ENCODE measurements at regions not wholly inside any gene's neighbourhood (a gene's known extent, or its start where the extent isn't known, plus 50 kb on each side); places are given as distances from the start of the nearest gene placed in this dataset.

DNA sequence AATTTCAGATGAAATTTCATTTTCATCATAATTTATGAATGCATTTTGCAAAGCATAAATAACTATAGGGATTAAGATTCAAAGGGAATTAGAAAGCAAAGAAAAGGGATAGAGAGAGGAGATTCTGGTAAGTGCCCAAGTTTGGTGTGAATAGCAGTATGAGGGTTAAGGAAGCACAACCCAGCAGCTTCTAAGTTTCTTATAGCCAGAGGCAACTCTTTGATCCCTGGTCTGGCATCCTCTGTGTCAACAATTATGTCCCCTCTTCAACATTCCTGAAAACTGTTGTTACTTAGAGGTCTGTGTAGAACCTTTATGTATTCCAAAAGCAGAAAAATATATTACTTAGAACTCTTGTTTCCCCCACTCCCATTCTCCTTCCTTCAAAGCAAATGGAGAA, 171.6 kb upstream of the SATB2 start:
- TF ChIP-seq, protein P1, sequence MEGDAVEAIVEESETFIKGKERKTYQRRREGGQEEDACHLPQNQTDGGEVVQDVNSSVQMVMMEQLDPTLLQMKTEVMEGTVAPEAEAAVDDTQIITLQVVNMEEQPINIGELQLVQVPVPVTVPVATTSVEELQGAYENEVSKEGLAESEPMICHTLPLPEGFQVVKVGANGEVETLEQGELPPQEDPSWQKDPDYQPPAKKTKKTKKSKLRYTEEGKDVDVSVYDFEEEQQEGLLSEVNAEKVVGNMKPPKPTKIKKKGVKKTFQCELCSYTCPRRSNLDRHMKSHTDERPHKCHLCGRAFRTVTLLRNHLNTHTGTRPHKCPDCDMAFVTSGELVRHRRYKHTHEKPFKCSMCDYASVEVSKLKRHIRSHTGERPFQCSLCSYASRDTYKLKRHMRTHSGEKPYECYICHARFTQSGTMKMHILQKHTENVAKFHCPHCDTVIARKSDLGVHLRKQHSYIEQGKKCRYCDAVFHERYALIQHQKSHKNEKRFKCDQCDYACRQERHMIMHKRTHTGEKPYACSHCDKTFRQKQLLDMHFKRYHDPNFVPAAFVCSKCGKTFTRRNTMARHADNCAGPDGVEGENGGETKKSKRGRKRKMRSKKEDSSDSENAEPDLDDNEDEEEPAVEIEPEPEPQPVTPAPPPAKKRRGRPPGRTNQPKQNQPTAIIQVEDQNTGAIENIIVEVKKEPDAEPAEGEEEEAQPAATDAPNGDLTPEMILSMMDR (IDR thresholded peaks at IDR 0.05), result no peak
- no peak for TF ChIP-seq CHD2 (IDR thresholded peaks at IDR 0.05; ENCODE audit: low read length, partially characterized antibody)
- TF ChIP-seq NRF1 (IDR thresholded peaks at IDR 0.05; ENCODE audit: low read depth, low read length), result no peak
- no peak for TF ChIP-seq FOSL2 (IDR thresholded peaks at IDR 0.05; ENCODE audit: borderline replicate concordance, low read depth)
- TF ChIP-seq, protein P2, sequence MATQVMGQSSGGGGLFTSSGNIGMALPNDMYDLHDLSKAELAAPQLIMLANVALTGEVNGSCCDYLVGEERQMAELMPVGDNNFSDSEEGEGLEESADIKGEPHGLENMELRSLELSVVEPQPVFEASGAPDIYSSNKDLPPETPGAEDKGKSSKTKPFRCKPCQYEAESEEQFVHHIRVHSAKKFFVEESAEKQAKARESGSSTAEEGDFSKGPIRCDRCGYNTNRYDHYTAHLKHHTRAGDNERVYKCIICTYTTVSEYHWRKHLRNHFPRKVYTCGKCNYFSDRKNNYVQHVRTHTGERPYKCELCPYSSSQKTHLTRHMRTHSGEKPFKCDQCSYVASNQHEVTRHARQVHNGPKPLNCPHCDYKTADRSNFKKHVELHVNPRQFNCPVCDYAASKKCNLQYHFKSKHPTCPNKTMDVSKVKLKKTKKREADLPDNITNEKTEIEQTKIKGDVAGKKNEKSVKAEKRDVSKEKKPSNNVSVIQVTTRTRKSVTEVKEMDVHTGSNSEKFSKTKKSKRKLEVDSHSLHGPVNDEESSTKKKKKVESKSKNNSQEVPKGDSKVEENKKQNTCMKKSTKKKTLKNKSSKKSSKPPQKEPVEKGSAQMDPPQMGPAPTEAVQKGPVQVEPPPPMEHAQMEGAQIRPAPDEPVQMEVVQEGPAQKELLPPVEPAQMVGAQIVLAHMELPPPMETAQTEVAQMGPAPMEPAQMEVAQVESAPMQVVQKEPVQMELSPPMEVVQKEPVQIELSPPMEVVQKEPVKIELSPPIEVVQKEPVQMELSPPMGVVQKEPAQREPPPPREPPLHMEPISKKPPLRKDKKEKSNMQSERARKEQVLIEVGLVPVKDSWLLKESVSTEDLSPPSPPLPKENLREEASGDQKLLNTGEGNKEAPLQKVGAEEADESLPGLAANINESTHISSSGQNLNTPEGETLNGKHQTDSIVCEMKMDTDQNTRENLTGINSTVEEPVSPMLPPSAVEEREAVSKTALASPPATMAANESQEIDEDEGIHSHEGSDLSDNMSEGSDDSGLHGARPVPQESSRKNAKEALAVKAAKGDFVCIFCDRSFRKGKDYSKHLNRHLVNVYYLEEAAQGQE (IDR thresholded peaks at IDR 0.05; ENCODE audit: low read depth, low read length), result no peak
- TF ChIP-seq, protein P3, sequence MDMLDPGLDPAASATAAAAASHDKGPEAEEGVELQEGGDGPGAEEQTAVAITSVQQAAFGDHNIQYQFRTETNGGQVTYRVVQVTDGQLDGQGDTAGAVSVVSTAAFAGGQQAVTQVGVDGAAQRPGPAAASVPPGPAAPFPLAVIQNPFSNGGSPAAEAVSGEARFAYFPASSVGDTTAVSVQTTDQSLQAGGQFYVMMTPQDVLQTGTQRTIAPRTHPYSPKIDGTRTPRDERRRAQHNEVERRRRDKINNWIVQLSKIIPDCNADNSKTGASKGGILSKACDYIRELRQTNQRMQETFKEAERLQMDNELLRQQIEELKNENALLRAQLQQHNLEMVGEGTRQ (IDR thresholded peaks at IDR 0.05; ENCODE audit: borderline replicate concordance, low read depth, low read length), result no peak
- no peak for TF ChIP-seq GATA2 (CRISPR knock-in tag; IDR thresholded peaks at IDR 0.05)
- no peak for TF ChIP-seq EZH2phosphoT487 (IDR thresholded peaks at IDR 0.05; ENCODE audit: borderline replicate concordance, low read depth)
- TF ChIP-seq GABPA (IDR thresholded peaks at IDR 0.05; ENCODE audit: low read depth), result no peak
- no peak for TF ChIP-seq RAD21 (IDR thresholded peaks at IDR 0.05; ENCODE audit: low read length)
- TF ChIP-seq, protein P4, sequence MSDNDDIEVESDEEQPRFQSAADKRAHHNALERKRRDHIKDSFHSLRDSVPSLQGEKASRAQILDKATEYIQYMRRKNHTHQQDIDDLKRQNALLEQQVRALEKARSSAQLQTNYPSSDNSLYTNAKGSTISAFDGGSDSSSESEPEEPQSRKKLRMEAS (IDR thresholded peaks at IDR 0.05; ENCODE audit: low read depth), result no peak
- TF ChIP-seq, protein P5, sequence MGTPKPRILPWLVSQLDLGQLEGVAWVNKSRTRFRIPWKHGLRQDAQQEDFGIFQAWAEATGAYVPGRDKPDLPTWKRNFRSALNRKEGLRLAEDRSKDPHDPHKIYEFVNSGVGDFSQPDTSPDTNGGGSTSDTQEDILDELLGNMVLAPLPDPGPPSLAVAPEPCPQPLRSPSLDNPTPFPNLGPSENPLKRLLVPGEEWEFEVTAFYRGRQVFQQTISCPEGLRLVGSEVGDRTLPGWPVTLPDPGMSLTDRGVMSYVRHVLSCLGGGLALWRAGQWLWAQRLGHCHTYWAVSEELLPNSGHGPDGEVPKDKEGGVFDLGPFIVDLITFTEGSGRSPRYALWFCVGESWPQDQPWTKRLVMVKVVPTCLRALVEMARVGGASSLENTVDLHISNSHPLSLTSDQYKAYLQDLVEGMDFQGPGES (IDR thresholded peaks at IDR 0.05; ENCODE audit: low read depth, low read length), result no peak
- TF ChIP-seq, protein P6, sequence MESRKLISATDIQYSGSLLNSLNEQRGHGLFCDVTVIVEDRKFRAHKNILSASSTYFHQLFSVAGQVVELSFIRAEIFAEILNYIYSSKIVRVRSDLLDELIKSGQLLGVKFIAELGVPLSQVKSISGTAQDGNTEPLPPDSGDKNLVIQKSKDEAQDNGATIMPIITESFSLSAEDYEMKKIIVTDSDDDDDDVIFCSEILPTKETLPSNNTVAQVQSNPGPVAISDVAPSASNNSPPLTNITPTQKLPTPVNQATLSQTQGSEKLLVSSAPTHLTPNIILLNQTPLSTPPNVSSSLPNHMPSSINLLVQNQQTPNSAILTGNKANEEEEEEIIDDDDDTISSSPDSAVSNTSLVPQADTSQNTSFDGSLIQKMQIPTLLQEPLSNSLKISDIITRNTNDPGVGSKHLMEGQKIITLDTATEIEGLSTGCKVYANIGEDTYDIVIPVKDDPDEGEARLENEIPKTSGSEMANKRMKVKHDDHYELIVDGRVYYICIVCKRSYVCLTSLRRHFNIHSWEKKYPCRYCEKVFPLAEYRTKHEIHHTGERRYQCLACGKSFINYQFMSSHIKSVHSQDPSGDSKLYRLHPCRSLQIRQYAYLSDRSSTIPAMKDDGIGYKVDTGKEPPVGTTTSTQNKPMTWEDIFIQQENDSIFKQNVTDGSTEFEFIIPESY (IDR thresholded peaks at IDR 0.05; ENCODE audit: borderline replicate concordance, low read depth), result no peak

Measured in SK-N-SH (cell line).